ENCODE measurements at regions not wholly inside any gene's neighbourhood (a gene's known extent, or its start where the extent isn't known, plus 50 kb on each side); places are given as distances from the start of the nearest gene placed in this dataset.

- Histone ChIP-seq H3K9me3 (ENCODE audit: insufficient read depth, low read length) (no peaks in the 10 kb centered on the region), H4K20me1 (ENCODE audit: low read depth, low read length) (no peaks in the 10 kb centered on the region), H3K36me3 (ENCODE audit: low read length) (no peaks in the 10 kb centered on the region), H3K79me2 (ENCODE audit: insufficient read depth, low read length) (no peaks in the 10 kb centered on the region), H3K4me2 (ENCODE audit: low read depth, low read length, poor library complexity, severe bottlenecking) (no peak overlapping the region), H3F3A (ENCODE audit: insufficient read depth) (no peaks in the 10 kb centered on the region), H3K9ac (ENCODE audit: low read length) (no peak overlapping the region), H3K4me3 (ENCODE audit: insufficient read depth, low read length, poor library complexity, severe bottlenecking) (no peak overlapping the region), H3K27ac (ENCODE audit: low read depth, low read length) (no peak overlapping the region), H3K9me2 (replicated peaks; ENCODE audit: insufficient read depth, low read length) (no peaks in the 10 kb centered on the region), H2AFZ (ENCODE audit: low read depth, low read length, severe bottlenecking) (no peak overlapping the region), H3K27me3 (ENCODE audit: low read length) (no peaks in the 10 kb centered on the region)
- TF ChIP-seq EZH2phosphoT487 (conservative IDR thresholded peaks at IDR 0.05; ENCODE audit: low read length) (no peak), CTCF (IDR thresholded peaks at IDR 0.05; ENCODE audit: insufficient read depth, low read length, poor library complexity, severe bottlenecking) (no peak)
Measured at GRCh38 chr5:2156358-2157059, 273.8 kb upstream of the IRX4 start.

- Histone ChIP-seq H2AFZ (ENCODE audit: low read depth, low read length, severe bottlenecking) (no peak overlapping the region), H3K27me3 (ENCODE audit: low read length) (no peaks in the 10 kb centered on the region), H3K9ac (ENCODE audit: low read length) (no peak overlapping the region), H3K9me3 (ENCODE audit: insufficient read depth, low read length) (no peaks in the 10 kb centered on the region), H3K79me2 (ENCODE audit: insufficient read depth, low read length) (no peaks in the 10 kb centered on the region), H3K9me2 (replicated peaks; ENCODE audit: insufficient read depth, low read length) (no peaks in the 10 kb centered on the region), H3K4me3 (ENCODE audit: insufficient read depth, low read length, poor library complexity, severe bottlenecking) (no peak overlapping the region), H3K36me3 (ENCODE audit: low read length) (no peaks in the 10 kb centered on the region), H4K20me1 (ENCODE audit: low read depth, low read length) (no peaks in the 10 kb centered on the region), H3F3A (ENCODE audit: insufficient read depth) (no peaks in the 10 kb centered on the region), H3K27ac (ENCODE audit: low read depth, low read length) (no peak overlapping the region), H3K4me2 (ENCODE audit: low read depth, low read length, poor library complexity, severe bottlenecking) (no peak overlapping the region)
- TF ChIP-seq CTCF (IDR thresholded peaks at IDR 0.05; ENCODE audit: insufficient read depth, low read length, poor library complexity, severe bottlenecking): no peak
- no peak for TF ChIP-seq EZH2phosphoT487 (conservative IDR thresholded peaks at IDR 0.05; ENCODE audit: low read length)
Measured at GRCh38 chr5:2155556-2155955, 272.8 kb upstream of the IRX4 start.

- Histone ChIP-seq H3K27ac (ENCODE audit: low read depth, low read length) (no peak overlapping the region), H3K4me3 (ENCODE audit: insufficient read depth, low read length, poor library complexity, severe bottlenecking) (no peak overlapping the region), H3K9ac (ENCODE audit: low read length) (no peak overlapping the region), H3F3A (ENCODE audit: insufficient read depth) (no peaks in the 10 kb centered on the region), H3K4me2 (ENCODE audit: low read depth, low read length, poor library complexity, severe bottlenecking) (no peak overlapping the region), H3K27me3 (ENCODE audit: low read length) (no peaks in the 10 kb centered on the region), H3K79me2 (ENCODE audit: insufficient read depth, low read length) (no peaks in the 10 kb centered on the region), H3K9me3 (ENCODE audit: insufficient read depth, low read length) (no peaks in the 10 kb centered on the region), H4K20me1 (ENCODE audit: low read depth, low read length) (no peaks in the 10 kb centered on the region), H3K9me2 (replicated peaks; ENCODE audit: insufficient read depth, low read length) (no peaks in the 10 kb centered on the region), H3K36me3 (ENCODE audit: low read length) (no peaks in the 10 kb centered on the region), H2AFZ (ENCODE audit: low read depth, low read length, severe bottlenecking) (no peak overlapping the region)
- no peak for TF ChIP-seq EZH2phosphoT487 (conservative IDR thresholded peaks at IDR 0.05; ENCODE audit: low read length)
- TF ChIP-seq CTCF (IDR thresholded peaks at IDR 0.05; ENCODE audit: insufficient read depth, low read length, poor library complexity, severe bottlenecking): no peak
Measured at GRCh38 chr5:2153802-2154201, 271.1 kb upstream of the IRX4 start.
